WTC11 (cell line): ENCODE measurements at regions not wholly inside any gene's neighbourhood (a gene's known extent, or its start where the extent isn't known, plus 50 kb on each side); places are given as distances from the start of the nearest gene placed in this dataset.

Experiments
- ATAC-seq: fragments of 200-7000 bp; cut with Tn5 transposase; 2 replicates; pipeline ENCODE4 v1.10.0; 2021; ENCODE audit warnings: mild to moderate bottlenecking, moderate library complexity
- CTCF ChIA-PET: fragments of 300-600 bp; sonication (Branson Sonifier 250); formaldehyde crosslinking; loops from one replicate; lab custom pipeline; 2021; ENCODE audit warnings: antibody characterized with exemption; lab: Charles Lee
- POLR2A ChIA-PET: fragments of 350-600 bp; sonication (Branson Sonifier 250); formaldehyde crosslinking; loops from one replicate; lab custom pipeline; 2021; ENCODE audit warnings: antibody characterized with exemption; lab: Charles Lee
- DNase-seq: peaks from one replicate; pipeline ENCODE4 v3.0.0; 2021; ENCODE audit warnings: low spot score
- H3K27ac Mint-ChIP-seq: 2 replicates; pipeline ENCODE4 v1.8.0; 2021; ENCODE audit warnings: mixed read lengths
- H3K27me3 Mint-ChIP-seq: 2 replicates; pipeline ENCODE4 v1.8.0; 2021; ENCODE audit warnings: low read depth, mild to moderate bottlenecking, moderate library complexity, mixed read lengths
- H3K36me3 Mint-ChIP-seq: 2 replicates; pipeline ENCODE4 v1.8.0; 2021; ENCODE audit warnings: mixed read lengths
- H3K4me1 Mint-ChIP-seq: 2 replicates; pipeline ENCODE4 v1.8.0; 2022; ENCODE audit warnings: mixed read lengths
- H3K4me3 Mint-ChIP-seq: 2 replicates; pipeline ENCODE4 v1.8.0; 2021; ENCODE audit warnings: mild to moderate bottlenecking, moderate library complexity, mixed read lengths
- H3K9me3 Mint-ChIP-seq: 2 replicates; pipeline ENCODE4 v1.8.0; 2021; ENCODE audit warnings: mixed read lengths
- AR ChIP-seq: fragments of 250-450 bp; sonication (Bioruptor Pico); IDR thresholded peaks from 2 replicates; pipeline ENCODE4 v1.9.0; 2021; ENCODE audit warnings: mild to moderate bottlenecking
- ARID4B ChIP-seq: sonication (generic); formaldehyde crosslinking; IDR thresholded peaks from 2 replicates; pipeline ENCODE4 v1.8.0; 2023; ENCODE audit warnings: missing genetic modification reagents, mild to moderate bottlenecking, borderline replicate concordance
- ATF3 ChIP-seq: sonication (generic); formaldehyde crosslinking; conservative IDR thresholded peaks from 2 replicates; pipeline ENCODE4 v1.8.1; 2022; ENCODE audit warnings: mild to moderate bottlenecking, missing genetic modification reagents
- CBFB ChIP-seq: sonication (generic); formaldehyde crosslinking; IDR thresholded peaks from 2 replicates; pipeline ENCODE4 v1.8.1; 2022; ENCODE audit warnings: mild to moderate bottlenecking, low read depth, missing genetic modification reagents
- CDX4 ChIP-seq: fragments of 250-450 bp; sonication (Bioruptor Pico); IDR thresholded peaks from 2 replicates; pipeline ENCODE4 v1.9.0; 2021; ENCODE audit warnings: moderate library complexity, mild to moderate bottlenecking, inconsistent platforms, borderline replicate concordance
- FOXJ3 ChIP-seq: sonication (generic); formaldehyde crosslinking; IDR thresholded peaks from 2 replicates; pipeline ENCODE4 v1.9.0; 2021; ENCODE audit warnings: missing genetic modification reagents, mild to moderate bottlenecking, borderline replicate concordance
- GABPB1 ChIP-seq: sonication (generic); formaldehyde crosslinking; IDR thresholded peaks from 2 replicates; pipeline ENCODE4 v1.8.1; 2023; ENCODE audit warnings: mild to moderate bottlenecking, missing genetic modification reagents
- HMGXB4 ChIP-seq: sonication (generic); formaldehyde crosslinking; IDR thresholded peaks from 2 replicates; pipeline ENCODE4 v1.8.1; 2023; ENCODE audit warnings: mild to moderate bottlenecking, moderate library complexity, missing genetic modification reagents
- IRF1 ChIP-seq: sonication (generic); formaldehyde crosslinking; IDR thresholded peaks from 2 replicates; pipeline ENCODE4 v1.8.0; 2023; ENCODE audit warnings: missing genetic modification reagents
- IRF2 ChIP-seq: sonication (generic); formaldehyde crosslinking; IDR thresholded peaks from 2 replicates; pipeline ENCODE4 v1.8.0; 2022; ENCODE audit warnings: low read depth, missing genetic modification reagents, borderline replicate concordance
- JUN ChIP-seq: sonication (generic); formaldehyde crosslinking; IDR thresholded peaks from 2 replicates; pipeline ENCODE4 v1.8.0; 2023; ENCODE audit warnings: mild to moderate bottlenecking, missing genetic modification reagents
- NFE2L1 ChIP-seq: sonication (generic); formaldehyde crosslinking; IDR thresholded peaks from 2 replicates; pipeline ENCODE4 v1.8.1; 2023; ENCODE audit warnings: missing genetic modification reagents
- NR3C1 ChIP-seq: sonication (generic); formaldehyde crosslinking; conservative IDR thresholded peaks from 2 replicates; pipeline ENCODE4 v1.8.1; 2023; ENCODE audit warnings: low read depth, mild to moderate bottlenecking, missing genetic modification reagents
- PREB ChIP-seq: sonication (generic); formaldehyde crosslinking; IDR thresholded peaks from 2 replicates; pipeline ENCODE4 v1.8.1; 2022; ENCODE audit warnings: mild to moderate bottlenecking, missing genetic modification reagents, moderate library complexity, borderline replicate concordance
- RELA ChIP-seq: sonication (generic); formaldehyde crosslinking; IDR thresholded peaks from 2 replicates; pipeline ENCODE4 v1.8.1; 2022; ENCODE audit warnings: missing genetic modification reagents, mild to moderate bottlenecking, borderline replicate concordance
- TEAD1 ChIP-seq: sonication (generic); formaldehyde crosslinking; IDR thresholded peaks from 2 replicates; pipeline ENCODE4 v1.8.0; 2022; ENCODE audit warnings: mild to moderate bottlenecking, missing genetic modification reagents
- USF2 ChIP-seq: sonication (generic); formaldehyde crosslinking; IDR thresholded peaks from 2 replicates; pipeline ENCODE4 v1.8.1; 2023; ENCODE audit warnings: mild to moderate bottlenecking, missing genetic modification reagents, moderate library complexity
- ZBTB21 ChIP-seq: sonication (generic); formaldehyde crosslinking; IDR thresholded peaks from 2 replicates; pipeline ENCODE4 v1.8.1; 2023; ENCODE audit warnings: mild to moderate bottlenecking, missing genetic modification reagents, borderline replicate concordance
- ZNF121 ChIP-seq: sonication (generic); formaldehyde crosslinking; IDR thresholded peaks from 2 replicates; pipeline ENCODE4 v1.8.0; 2023; ENCODE audit warnings: missing genetic modification reagents
- ZNF263 ChIP-seq: sonication (generic); formaldehyde crosslinking; IDR thresholded peaks from 2 replicates; pipeline ENCODE4 v1.8.1; 2022; ENCODE audit warnings: low read depth, mild to moderate bottlenecking, moderate library complexity, missing genetic modification reagents
- ZNF317 ChIP-seq: sonication (generic); formaldehyde crosslinking; IDR thresholded peaks from 2 replicates; pipeline ENCODE4 v1.8.1; 2023; ENCODE audit warnings: low read depth, mild to moderate bottlenecking, moderate library complexity, missing genetic modification reagents, borderline replicate concordance
- ZNF423 ChIP-seq: fragments of 250-450 bp; sonication (Bioruptor Pico); IDR thresholded peaks from 2 replicates; pipeline ENCODE4 v2.1.2; 2022; ENCODE audit warnings: mild to moderate bottlenecking, moderate library complexity

- no peak for TF ChIP-seq ARID4B
- no peak for TF ChIP-seq ZNF121 (CRISPR knock-in tag)
- no peak for TF ChIP-seq ATF3 (CRISPR knock-in tag)
Measured at GRCh38 chr22:49715450-49715849, 112.2 kb downstream of the BRD1 start (continued).

GRCh38 chr22:49713003-49713402 lies 114.7 kb downstream of the BRD1 start:
- CTCF ChIA-PET, result interaction anchor here (1.2 to 1.9 kb wide), 4 partner anchors 11 to 666 kb away, joined by 3 to 16 read pairs (median 5); no protein-coding TSS in a partner anchor
- ATAC-seq (no peak), DNase-seq (no peak)
- Mint-ChIP-seq H3K27me3 (no peaks in the 10 kb centered on the region; the same call in 1 of the 2 replicates), H3K9me3 (peaks cover 2% of the 10 kb centered on the region; the same call in 1 of the 2 replicates), H3K4me1 (peaks cover 15% of the 10 kb centered on the region), H3K4me3 (no peak overlapping the region)
- TF ChIP-seq GABPB1 (no peak), JUN (CRISPR knock-in tag) (no peak), NFE2L1 (CRISPR knock-in tag) (no peak), CDX4 (no peak), PREB (CRISPR knock-in tag) (no peak), CBFB (CRISPR knock-in tag) (no peak), HMGXB4 (CRISPR knock-in tag) (no peak), ZNF263 (CRISPR knock-in tag) (no peak), TEAD1 (no peak), FOXJ3 (CRISPR knock-in tag) (no peak), AR (CRISPR knock-in tag) (no peak), NR3C1 (CRISPR knock-in tag) (no peak), ZNF423 (CRISPR knock-in tag) (no peak), ZNF317 (CRISPR knock-in tag) (no peak), ZBTB21 (CRISPR knock-in tag) (no peak), IRF1 (CRISPR knock-in tag) (no peak), ZNF121 (CRISPR knock-in tag) (no peak), USF2 (CRISPR knock-in tag) (no peak), IRF2 (CRISPR knock-in tag) (no peak), RELA (CRISPR knock-in tag) (no peak)
- TF ChIP-seq, all 79 proteins: peak for 0
- POLR2A ChIA-PET, result no interaction called here
- H3K27ac Mint-ChIP-seq, result no peak overlapping the region
- no peaks in the 10 kb centered on the region for H3K36me3 Mint-ChIP-seq
